Keratinocyte (primary cell): ENCODE measurements at regions not wholly inside any gene's neighbourhood (a gene's known extent, or its start where the extent isn't known, plus 50 kb on each side); places are given as distances from the start of the nearest gene placed in this dataset.

Experiments used
- CTCF ChIP-seq, 3 experiments: IDR thresholded peaks in 1 of 3; conservative IDR thresholded peaks in 1 of 3; optimal IDR thresholded peaks in 1 of 3; 2 replicates in 2 of 3; 3 replicates in 1 of 3; pipeline versions ENCODE3 to v1.5.1; 2011; ENCODE audit warnings: low read length in 3 of 3, mild to moderate bottlenecking in 3 of 3, moderate library complexity in 2 of 3, control low read depth in 1 of 3, inconsistent platforms in 1 of 3; ENCODE audit not compliant: insufficient read depth in 2 of 3; ENCODE audit errors: extremely low read depth in 1 of 3
- EZH2 ChIP-seq: IDR thresholded peaks from one replicate; pipeline ENCODE4 v1.6.1; 2012; ENCODE audit warnings: inconsistent platforms, mild to moderate bottlenecking, low read length, moderate library complexity

GRCh38 chr3:80612366-80612765 lies 844.6 kb upstream of the ROBO1 start:
- TF ChIP-seq CTCF (optimal IDR thresholded peaks at IDR 0.05 in 1 of 3, IDR thresholded peaks at IDR 0.05 in 1 of 3, conservative IDR thresholded peaks at IDR 0.05 in 1 of 3; ENCODE audit: extremely low read depth in 1 of 3, insufficient read depth in 2 of 3, low read length in 3 of 3) (no peak), EZH2 (no peak)
